Hematopoietic multipotent progenitor cell treated with erythropoietin and hydrocortisone succinate and interleukin-3 and kit ligand, for 8 days (in vitro differentiated cells): ENCODE measurements at regions not wholly inside any gene's neighbourhood (a gene's known extent, or its start where the extent isn't known, plus 50 kb on each side); places are given as distances from the start of the nearest gene placed in this dataset.
"Not testable (repeated sequence)": the region's sequence is repeated elsewhere in the genome, so short reads cannot be mapped to it uniquely, and the experiment has no call there.

Experiments used
- DNase-seq: peaks from one replicate; pipeline ENCODE4 v3.0.0-alpha.2; 2015

DNA sequence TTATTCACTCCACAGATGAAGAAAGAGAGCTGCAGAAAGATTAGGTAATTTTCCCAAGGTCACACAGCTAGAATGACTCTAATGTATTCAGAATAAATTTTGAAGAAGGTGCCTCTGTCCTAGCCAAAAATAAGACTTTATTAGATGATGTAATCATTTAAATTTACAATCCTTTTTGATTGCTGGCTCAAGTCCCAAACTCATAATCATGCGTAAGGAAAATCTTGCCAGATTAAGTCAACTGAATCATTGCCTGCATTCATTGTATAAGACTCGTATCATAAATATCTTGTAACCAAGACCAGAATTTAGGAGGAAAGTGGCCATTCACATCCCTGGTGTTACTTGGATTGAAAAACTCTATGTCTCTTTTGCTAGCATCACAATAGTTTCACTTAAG is 53.1 kb upstream of the STK39 start:
- DNase-seq, result no peak

DNA sequence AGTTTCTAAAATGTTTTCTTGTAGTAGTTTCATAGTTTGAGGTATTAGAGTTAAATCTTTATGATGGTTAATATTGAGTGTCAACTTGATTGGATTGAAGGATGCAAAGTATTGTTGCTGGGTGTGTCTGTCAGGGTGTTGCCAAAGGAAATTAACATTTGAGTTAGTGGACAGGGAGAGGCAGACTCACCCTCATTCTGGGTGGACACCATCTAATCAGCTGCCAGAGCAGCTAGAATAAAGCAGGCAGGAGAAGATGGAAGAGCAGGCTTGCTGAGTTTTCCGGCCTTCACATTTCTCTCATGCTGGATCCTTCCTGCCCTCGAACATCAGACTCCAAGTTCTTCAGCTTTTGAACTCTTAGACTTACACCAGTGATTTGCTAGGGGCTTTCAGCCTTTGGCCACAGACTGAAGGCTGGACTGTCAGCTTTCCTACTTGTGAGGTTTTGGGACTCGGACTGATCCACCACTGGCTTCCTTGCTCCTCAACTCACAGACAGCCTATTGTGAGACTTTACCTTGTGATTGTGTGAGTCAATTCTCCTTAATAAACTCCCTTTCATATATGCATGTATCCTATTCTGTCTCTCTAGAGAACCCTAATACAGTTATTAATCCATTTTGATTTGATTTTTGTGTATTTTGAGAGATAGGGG is 56.8 kb upstream of the STK39 start:
- no peak for DNase-seq

DNA sequence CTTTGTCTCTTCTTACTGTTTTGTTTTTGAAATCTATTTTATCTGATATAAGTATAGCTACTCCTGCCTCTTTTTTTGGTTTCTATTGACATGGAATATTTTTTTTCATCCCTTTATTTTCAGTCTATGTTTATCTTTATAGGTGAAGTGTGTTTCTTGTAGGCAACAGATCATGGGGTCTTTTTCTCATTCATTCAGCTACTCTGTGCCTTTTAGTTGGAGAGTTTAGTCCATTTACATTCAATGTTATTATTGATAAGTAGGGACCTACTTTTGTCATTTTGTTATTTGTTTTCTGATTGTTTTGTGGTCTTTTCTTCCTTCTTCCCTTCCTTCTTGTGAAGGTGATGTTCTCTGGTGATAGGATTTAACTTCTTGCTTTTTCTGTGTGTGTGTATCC is 60.0 kb upstream of the STK39 start:
- no peak for DNase-seq

DNA sequence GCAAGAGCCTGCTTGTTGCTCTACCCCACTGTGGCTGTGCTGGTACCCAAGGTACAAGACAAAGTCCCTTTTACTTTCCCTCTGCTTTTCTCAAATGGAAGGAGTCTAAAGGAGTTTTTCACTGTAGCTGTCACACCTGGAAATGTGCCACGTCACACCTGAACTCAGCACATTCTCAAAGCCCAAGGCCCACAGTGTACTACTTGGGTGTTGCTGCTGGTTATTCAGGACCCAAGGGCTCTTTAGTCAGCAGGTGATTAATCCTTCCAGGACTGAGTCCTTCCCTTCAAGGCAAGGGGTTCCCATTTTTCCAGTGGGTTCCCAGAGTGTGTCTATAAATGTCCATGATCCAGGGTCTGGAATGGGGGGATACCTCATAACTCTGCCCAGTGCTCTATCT is 63.2 kb upstream of the STK39 start:
- no peak for DNase-seq

DNA sequence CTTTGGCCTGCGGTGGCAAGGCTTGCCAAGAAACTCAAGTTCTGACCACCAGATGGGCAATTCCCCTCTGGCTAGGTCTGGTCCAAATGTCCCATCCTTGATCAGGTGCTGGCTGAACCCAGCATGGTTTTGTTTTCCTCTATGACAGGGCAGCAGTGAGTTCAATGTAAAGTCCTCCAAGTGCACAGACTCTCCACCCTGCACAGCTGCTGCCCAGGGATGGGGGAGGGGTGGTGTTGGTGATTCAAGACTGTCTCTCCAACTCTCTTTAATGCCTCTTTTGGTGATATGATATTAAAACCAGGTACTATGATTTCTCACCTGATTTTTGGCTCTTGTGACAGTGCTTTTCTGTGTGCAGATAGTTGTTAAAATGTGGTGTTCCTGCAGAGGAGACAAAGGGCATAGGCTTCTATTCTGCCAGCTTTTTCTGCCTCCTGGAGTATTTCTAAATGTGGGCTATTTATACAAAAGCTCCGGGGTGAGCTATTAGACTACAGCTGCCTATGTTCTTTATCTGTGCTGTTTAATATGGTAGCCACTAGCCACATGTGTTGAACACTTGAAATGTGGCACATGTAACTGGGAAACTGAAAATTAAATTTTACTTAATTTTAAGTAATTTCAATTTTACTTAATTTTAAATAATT is 64.0 kb upstream of the STK39 start:
- DNase-seq, result no peak

DNA sequence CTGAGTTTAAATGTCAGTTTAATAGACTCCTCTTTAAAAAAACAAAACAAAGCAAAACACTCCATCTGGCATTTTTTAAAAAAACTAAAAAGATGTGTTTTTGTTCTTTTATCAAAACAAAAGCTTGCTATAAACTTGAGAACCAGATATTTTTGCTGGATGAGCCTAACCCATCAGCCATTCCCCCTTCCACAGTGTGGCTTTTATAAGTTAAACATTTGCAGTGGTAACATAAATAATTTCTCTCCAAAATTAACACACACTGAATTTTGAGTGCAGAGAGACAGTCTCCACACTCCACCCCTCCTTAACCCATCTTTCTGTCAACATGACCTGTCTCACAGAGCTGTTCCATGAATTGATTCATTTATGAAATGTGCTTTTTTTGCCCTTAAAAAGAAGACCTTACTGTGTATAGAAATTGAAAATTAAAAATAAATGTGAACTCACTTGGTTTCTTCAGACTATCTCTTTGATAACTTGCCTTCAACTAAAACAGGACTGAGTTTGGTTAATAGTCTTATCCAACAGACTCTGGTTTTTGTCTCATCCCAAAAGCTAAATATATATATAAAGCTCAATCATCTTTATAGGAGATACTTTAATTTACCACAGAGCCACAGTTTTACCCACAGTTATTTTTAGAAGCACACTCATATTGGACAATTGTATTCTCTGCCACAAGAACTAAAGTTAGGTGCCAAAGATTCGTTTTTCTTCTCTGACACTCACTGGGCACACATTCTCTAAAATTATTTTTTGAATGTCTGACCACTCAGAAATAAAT is 64.8 kb upstream of the STK39 start:
- no peak for DNase-seq

DNA sequence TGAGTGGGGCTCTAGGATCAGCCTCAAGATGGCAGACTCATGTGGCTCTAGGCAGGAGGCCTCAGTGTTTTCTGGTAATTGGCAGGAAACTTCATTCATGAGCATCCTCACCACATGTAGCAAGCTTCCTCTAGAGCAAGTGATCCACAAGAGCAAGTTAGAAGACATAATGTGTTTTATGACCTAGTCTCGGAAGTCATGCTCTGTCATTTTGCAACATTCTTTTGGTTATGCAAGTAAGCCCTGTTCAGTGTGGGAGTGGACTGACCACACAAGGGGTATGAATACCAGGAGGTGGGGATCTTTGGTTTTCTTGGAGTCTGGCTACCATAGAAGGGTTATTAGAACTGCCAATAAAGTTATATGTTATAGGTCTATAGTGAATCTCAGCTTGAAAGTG is 66.8 kb upstream of the STK39 start:
- DNase-seq, result no peak

DNA sequence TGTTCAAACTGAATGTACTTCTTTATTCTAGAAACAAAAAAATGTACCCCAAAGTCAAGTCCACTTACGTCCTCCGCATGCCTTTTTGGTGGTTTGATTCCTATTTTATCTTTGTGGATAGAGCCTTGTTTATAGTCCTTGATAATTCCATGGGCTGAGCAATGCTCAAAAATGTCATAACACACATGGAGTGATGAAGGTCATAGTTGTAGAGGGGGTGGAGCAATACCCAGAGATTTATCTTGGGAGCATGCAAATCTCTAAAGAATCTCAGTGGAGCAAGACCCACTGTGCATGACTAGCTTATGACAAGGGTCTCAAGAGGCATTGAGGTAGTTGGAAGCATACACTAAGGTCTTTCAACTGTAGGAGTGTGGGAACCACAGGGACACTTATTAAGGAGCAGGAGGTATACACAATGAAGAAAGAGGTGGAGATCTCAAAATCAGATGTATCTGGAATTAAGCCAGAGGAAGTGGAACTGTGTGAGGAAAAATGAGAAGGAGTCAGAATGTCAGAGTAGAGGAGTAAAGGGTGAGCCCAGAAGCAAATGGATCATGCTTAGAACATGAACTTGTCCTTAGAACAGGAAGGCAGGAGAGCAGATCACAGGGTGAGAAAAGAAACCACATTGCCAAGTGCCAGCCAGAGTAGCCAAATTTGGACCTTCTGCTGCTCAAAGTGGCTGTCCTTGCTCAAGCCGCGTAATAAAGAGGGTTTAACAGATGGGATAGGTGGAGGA is 68.1 kb upstream of the STK39 start:
- no peak for DNase-seq

DNA sequence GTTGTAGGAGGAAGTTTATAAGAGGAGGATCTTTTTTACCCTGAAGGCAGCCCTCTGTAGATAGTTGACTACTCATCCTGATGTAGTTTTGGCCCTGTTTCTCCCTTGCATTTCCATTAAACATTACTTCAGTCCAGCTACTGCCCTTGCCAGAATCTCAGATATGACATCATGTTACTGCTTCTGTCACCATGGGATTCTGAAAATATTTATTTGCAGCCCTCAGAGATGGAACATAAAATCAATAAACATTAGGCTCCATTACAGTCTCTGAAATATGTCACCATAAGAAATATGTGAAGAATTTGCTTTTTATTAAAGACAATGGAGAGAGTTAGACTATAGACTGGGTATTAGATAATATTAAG is 68.7 kb upstream of the STK39 start:
- DNase-seq, result no peak

DNA sequence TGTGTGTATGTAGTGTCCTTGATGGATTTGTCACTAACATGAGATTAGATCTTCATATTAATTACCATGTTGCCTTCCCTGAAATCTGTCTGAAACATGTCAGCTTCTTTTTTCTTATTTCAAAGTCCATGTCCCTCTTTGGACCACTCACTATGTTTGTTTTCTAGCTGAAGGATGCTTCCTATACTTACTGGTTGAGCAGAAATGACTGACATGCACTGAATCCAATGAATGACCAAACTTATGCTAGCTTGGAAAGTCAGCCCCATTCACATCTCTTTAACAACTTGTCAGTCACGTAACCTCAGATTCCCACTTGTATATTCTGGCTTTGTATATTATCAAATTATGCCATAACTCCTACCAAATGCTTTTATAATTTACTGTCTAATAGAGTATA is 69.9 kb upstream of the STK39 start:
- DNase-seq, result no peak

DNA sequence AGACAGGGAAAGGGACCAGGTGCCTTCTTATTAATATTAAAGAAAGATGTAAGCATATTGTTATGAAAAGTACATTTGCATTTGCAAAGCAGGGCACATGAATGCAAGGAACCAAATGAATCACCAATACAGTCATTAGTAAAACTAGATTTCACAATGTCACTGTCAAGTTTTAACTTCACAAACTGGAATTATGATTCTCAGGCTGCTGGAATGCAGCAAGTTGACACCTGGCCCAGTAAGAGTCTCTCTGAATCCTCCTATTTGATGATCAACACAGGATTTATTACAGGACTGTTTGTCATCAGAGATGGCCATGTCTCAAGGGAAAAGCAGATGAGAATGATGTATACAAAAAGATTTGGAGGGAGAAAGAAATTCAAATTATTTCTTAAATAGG is 72.9 kb upstream of the STK39 start:
- DNase-seq, result no peak

DNA sequence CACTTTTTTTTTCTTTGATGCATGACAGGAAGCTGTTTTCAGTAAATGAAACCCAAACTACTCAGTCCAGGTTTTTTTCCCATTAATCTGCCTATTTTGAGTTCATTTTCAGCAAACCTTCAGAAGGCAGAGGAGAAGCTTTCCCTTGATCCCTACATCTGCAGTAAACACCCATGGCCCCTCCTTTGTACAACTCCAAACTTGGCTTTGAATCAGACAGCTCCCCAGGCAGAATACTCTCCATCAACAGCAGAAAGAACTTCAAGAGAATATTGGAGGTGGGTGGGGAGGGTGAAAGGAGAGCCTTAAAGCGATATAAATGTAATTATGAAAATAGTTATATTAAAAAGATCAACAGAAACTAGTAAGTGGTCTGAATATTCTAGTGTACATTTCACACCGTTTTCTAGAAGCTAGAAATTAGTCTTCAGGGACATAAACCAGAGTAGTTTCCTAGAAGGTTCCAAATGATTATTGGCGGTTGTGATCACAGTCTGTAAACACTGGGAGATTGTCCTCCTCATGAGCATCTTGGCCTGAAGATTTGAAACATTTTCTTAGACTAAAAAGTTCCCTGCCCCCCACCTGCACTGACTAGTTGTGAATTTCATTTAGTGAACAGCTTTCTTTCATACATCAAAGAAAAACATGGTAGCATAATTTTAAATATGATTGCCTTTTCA is 75.1 kb upstream of the STK39 start:
- DNase-seq, result no peak

DNA sequence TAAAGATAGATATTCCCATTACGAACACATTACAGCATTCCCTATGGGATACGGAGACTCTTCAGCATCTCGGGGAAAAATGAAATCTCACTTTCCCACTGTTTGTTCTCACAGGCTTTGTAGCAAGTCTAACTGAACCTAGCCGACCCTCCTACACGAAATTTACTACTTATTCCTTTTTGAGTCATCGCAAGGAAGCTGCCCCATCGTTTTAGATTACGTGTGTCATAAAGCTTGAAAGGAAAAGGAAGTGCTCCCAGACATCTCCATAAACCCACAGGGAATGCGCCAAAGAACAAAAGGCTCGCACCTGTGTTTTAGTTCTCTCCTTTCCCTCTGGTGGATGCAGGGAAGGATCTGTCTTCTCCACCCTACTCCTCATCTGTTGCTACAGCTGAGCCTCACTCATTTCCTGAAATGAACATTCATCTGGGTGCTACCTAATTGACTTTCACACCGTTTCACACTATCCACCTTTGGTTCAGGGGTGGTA is 76.2 kb upstream of the STK39 start:
- DNase-seq, result no peak

DNA sequence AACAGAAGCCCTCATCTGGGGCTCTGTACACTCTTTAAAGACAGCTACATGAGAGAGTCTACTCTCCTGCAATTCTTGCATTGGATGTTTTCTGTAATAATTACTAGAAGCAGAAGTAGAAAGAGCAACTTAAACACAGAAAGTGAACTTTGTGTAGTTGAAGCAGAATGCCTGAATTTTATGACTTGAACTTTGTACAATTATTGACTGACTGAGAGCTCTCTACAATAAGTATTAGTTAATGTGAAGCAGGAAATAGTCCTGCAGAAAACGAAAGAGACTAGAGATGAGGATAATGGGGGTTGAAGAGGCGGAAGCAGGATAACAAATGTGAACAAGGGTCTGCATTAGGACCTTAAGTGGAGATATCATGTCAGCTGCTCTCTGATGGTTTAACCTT is 79.2 kb upstream of the STK39 start:
- no peak for DNase-seq

DNA sequence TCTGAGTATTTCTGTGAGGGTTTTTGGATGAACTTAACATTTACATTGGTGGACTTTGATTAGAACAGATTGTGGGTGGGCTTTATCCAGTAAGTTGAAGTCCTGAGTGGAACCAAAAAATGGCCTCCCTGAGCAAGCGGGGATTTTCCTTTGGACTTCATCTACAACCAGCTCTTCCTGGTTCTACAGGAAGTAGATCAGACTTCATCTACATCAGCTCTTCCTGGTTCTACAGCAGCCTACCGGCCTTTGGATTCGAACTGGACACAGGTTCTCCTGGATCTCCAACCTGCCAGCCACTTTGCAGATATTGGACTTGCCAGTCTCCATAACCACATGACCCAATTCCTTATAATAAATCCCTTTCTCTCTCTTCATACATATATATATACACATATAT is 79.9 kb upstream of the STK39 start:
- DNase-seq, result no peak

DNA sequence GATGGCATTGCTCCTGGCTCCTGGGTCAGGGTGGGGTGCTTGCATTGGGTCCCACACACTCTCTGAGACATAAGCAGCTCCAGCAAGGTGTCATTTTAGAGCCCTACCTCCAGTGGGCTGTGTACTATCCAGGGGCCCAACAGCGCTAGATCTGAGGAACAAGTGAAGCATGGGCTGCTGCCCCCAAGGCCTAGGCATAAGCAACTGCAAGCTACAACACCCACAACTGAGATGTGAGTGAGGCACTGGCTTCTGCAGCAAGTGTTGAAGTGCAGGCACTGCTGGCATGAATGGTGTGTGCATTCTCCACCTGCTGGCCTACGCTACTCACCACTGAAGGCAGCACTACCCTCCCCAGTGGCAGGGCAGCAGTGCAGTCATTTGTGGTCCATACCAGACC is 81.0 kb upstream of the STK39 start:
- no peak for DNase-seq

DNA sequence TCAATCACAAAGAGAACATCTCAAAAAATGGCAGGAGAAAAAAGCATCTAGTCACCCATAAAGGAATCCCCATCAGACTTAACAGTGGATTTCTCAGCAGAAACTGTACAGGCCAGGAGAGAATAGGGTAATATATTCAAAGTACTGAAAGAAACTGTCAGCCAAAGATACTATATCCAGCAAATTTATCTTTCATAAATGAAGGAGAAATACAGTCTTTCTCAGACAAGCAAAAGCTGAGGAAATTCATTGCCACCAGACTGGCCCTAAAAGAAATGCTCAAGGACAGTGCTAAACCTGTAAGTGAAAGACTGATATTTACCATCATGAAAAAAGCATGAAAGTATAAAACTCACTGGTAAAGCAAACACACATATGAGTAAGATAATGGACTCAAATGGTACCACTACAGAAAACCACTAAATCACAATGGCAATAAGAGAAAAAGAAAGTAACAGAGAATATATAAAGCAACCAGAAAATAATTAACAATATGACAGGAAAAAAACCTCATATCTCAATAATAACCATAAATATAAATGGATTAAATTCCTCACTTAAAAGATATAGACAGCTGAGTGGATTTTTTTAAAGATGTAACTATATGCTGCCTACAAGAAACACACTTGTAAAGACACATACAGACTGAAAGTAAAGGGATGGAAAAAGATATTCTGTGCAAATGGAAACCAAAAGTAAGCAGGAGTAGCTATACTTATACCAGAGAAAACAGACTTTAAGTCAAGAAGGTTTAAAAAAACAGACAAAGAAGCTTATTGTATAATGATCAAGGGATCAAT is 83.4 kb upstream of the STK39 start:
- DNase-seq, result no peak

DNA sequence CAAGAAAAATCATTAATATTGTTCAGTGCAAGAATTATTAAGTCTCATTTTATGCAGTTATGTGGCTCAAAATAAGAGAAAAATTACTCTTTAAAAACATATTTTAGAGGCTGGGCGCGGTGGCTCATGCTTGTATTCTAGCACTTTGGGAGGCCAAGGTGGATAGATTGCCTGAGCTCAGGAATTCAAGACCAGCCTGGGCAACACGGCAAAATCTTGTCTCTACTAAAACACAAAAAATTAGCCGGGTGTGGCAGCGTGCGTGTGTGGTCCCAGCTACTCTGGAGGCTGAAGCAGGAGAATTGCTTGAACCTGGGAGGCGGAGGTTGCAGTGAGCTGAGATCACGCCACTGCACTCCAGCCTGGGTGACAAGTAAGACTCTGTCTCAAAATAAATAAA is 87.9 kb upstream of the STK39 start:
- not testable (repeated sequence) for DNase-seq

DNA sequence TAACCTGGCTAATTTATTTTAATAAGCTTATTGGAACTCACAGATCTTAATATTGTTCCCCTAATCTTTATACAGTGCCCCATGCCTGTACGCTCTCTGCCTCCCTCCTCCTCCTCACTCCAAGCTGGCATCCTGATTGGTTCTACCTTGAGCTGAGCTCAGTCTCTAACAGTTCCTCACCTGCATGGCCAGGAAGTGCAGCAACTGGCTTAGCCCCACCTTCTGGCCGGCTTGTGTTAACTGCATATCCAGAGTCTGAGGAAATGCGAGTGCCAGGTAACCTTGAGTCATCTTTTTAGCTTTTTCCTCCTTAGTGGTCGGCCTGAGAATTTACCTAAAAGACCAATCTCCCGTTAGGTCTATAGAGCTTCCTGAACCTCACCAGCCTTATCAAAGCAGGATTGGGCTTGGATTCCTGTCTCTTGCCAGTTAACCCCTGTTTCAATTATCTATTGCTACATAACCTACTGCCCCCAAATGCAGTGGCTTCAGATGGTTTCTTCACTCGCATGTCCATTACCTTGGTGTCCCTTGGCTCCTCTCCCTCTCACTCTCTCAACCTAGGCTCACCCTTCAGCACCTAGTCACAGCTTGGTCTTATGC is 89.5 kb upstream of the STK39 start:
- no peak for DNase-seq

DNA sequence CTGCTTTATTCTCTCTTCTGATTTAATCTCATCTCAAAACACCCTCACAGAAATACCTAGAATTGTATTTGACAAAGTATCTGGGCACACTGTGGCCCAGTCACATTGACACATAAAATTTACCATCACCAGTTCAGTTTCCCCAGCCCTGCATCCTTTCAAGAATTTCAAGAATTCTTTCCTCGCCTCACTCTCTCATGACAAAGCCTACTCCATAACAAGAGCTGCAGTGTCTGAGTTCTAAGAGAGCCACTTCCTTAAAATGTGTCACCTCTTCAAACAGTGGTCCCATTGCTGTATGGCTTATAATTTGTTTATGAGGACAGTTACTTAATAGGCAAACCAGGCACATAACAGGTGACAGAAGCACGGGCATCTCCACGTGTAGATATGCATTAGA is 90.9 kb upstream of the STK39 start:
- DNase-seq, result no peak

DNA sequence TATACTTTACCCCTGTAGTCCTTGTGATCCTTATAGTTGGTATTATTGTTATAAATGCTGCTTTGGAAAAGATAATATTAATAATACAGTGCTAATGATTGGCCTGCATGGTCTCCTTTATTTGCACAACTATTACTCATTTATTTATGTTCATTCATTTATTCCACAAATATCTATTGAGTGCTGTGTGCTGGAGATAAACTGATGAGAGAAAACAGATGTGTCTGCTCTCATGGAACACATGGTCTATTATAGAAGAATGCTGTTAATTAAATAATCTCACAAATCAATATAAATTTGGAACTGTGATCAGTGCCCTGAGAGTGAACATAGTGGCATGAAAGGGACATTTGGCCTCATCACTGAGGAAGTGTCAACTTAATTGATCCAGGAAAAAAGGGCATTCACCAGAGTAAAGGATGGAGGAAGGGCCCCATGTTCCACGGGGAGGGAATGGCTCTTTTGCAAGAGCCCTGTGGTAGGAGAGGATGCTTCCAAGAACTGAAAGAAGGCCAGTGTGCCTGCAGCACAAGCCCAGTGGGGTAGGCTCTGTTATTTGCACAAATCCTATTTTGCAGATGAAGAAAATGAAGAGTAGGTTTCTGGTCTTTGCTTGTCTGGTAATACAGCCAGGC is 91.5 kb upstream of the STK39 start:
- DNase-seq, result no peak
